Smooth muscle cell (in vitro differentiated cells): ENCODE measurements at regions not wholly inside any gene's neighbourhood (a gene's known extent, or its start where the extent isn't known, plus 50 kb on each side); places are given as distances from the start of the nearest gene placed in this dataset.

Experiments
- DNase-seq: peaks from one replicate; lab custom pipeline; 2025; ENCODE audit not compliant: unreplicated experiment; lab: John Stamatoyannopoulos, UW
- H2AFZ ChIP-seq: fragments of 200-600 bp; sonication (generic); 2 replicates; pipeline ENCODE4 v1.6.0; 2016; ENCODE audit warnings: antibody characterized with exemption, low read depth, mild to moderate bottlenecking
- H3F3A ChIP-seq: fragments of 200-600 bp; sonication (generic); 2 replicates; pipeline ENCODE4 v1.6.0; 2017; ENCODE audit warnings: antibody characterized with exemption, low read depth
- H3K27ac ChIP-seq: fragments of 200-600 bp; sonication (generic); 2 replicates; pipeline ENCODE4 v1.5.1; 2016; ENCODE audit warnings: low read depth, mild to moderate bottlenecking
- H3K27me3 ChIP-seq: fragments of 200-600 bp; sonication (generic); 2 replicates; pipeline ENCODE4 v1.6.1; 2016; ENCODE audit warnings: low read depth, mild to moderate bottlenecking
- H3K36me3 ChIP-seq: fragments of 200-600 bp; sonication (generic); 2 replicates; pipeline ENCODE4 v1.5.1; 2016; ENCODE audit warnings: low read depth
- H3K4me1 ChIP-seq: fragments of 200-600 bp; sonication (generic); 2 replicates; pipeline ENCODE4 v1.5.1; 2016; ENCODE audit warnings: low read depth
- H3K4me2 ChIP-seq: fragments of 200-600 bp; sonication (generic); 2 replicates; pipeline ENCODE4 v1.6.0; 2016; ENCODE audit warnings: mild to moderate bottlenecking
- H3K4me3 ChIP-seq: fragments of 200-600 bp; sonication (generic); 2 replicates; pipeline ENCODE4 v1.5.1; 2016; ENCODE audit warnings: mild to moderate bottlenecking
- H3K79me2 ChIP-seq: fragments of 200-600 bp; sonication (generic); 2 replicates; pipeline ENCODE4 v1.6.0; 2016; ENCODE audit warnings: low read depth, mild to moderate bottlenecking
- H3K9ac ChIP-seq: fragments of 200-600 bp; sonication (generic); 2 replicates; pipeline ENCODE4 v1.6.0; 2016; ENCODE audit warnings: low read depth
- H3K9me3 ChIP-seq: fragments of 200-600 bp; sonication (generic); replicated peaks from 2 replicates; pipeline ENCODE4 v1.5.1; 2016; ENCODE audit warnings: low read depth
- H4K20me1 ChIP-seq: fragments of 200-600 bp; sonication (generic); 2 replicates; pipeline ENCODE4 v1.6.0; 2016; ENCODE audit warnings: low read depth
- WGBS: methylation state at CpG from one replicate; pipeline ENCODE4 v1.1.7; 2016; ENCODE audit warnings: low lambda C conversion rate; 5-methylcytosine and 5-hydroxymethylcytosine counted together
- TF ChIP-seq, protein P1 (sequence below): fragments of 200-600 bp; sonication (generic); IDR thresholded peaks from 2 replicates; pipeline ENCODE4 v1.5.1; 2017; ENCODE audit warnings: borderline replicate concordance, mild to moderate bottlenecking, antibody characterized with exemption; ENCODE audit not compliant: insufficient read depth, poor library complexity, severe bottlenecking

DNA sequence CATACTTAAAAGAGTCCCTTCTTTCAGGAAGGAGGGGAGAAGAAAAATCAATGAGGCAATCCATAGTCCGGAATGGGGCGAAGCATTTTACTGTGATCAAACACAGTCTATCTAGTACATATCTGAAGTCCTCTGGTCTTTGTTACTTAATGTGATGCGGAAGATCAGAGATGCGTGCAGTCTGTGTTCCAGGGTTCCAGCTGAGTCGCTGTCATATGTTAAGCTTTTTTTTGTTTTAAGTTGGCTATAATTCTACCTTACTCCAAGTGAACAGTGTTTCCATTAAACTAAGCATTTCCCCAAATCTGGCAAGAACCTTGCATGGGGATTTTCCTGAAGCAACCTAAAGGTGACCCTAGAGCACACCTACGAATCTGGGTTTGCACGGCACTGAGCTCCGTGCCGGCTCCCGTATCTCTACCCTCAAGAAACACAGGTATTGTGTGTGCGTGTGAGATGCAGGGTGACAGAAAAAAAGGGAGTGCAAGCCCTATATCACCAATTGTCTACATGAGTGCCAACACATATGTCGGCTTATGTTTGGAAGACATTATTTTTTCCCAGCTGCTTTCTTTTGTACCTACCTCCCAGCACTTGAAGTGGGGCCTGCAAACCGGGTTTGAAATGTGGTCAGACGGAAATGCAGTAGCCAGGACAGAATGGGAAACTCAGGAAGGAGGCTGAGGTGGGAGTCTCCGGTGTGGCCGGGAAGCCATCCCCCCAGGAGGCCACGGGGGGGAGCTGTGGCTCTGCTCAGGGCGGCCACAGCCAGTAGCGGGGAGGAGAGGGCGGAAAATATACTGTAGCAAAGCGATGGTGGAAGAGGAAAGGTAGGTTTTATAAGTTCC, 435.8 kb upstream of the MGMT start:
- peak; percentile 9 for DNase-seq
- Histone ChIP-seq H3K27ac (no peak overlapping the region), H3K9me3 (no peaks in the 10 kb centered on the region), H2AFZ (no peak overlapping the region), H4K20me1 (no peaks in the 10 kb centered on the region), H3K4me1 (no peaks in the 10 kb centered on the region), H3F3A (no peaks in the 10 kb centered on the region), H3K79me2 (no peaks in the 10 kb centered on the region), H3K4me3 (no peak overlapping the region), H3K36me3 (no peaks in the 10 kb centered on the region), H3K4me2 (no peak overlapping the region), H3K27me3 (peaks cover 22% of the 10 kb centered on the region), H3K9ac (no peak overlapping the region)
- 51% methylated on average over 20 of the region's 21 CpGs for WGBS
- TF ChIP-seq, protein P1, sequence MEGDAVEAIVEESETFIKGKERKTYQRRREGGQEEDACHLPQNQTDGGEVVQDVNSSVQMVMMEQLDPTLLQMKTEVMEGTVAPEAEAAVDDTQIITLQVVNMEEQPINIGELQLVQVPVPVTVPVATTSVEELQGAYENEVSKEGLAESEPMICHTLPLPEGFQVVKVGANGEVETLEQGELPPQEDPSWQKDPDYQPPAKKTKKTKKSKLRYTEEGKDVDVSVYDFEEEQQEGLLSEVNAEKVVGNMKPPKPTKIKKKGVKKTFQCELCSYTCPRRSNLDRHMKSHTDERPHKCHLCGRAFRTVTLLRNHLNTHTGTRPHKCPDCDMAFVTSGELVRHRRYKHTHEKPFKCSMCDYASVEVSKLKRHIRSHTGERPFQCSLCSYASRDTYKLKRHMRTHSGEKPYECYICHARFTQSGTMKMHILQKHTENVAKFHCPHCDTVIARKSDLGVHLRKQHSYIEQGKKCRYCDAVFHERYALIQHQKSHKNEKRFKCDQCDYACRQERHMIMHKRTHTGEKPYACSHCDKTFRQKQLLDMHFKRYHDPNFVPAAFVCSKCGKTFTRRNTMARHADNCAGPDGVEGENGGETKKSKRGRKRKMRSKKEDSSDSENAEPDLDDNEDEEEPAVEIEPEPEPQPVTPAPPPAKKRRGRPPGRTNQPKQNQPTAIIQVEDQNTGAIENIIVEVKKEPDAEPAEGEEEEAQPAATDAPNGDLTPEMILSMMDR = peak; percentile 96

DNA sequence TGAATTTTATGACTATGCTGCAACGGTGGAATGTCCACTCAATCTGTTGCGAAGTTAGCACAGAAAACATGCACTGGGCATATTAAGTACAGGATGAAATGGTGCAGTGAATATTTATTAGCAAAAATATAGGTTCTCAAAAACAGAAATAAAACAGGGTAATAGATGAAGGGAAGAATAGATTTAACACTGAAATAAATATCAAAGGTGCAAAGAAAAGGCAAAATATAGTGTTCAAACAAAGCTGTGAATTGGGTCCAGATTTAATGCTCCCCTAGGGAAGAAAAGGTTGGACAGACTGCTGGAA, 435.2 kb upstream of the MGMT start:
- H3K4me2 ChIP-seq = no peak overlapping the region
- DNase-seq = no peak
- 0% methylated on average over 2 of the region's 2 CpGs for WGBS
- no peaks in the 10 kb centered on the region for H3K4me1 ChIP-seq
- no peaks in the 10 kb centered on the region for H3F3A ChIP-seq
- H3K36me3 ChIP-seq = no peaks in the 10 kb centered on the region
- H3K79me2 ChIP-seq = no peaks in the 10 kb centered on the region
- no peaks in the 10 kb centered on the region for H3K9me3 ChIP-seq
- no peak overlapping the region for H3K4me3 ChIP-seq
- no peaks in the 10 kb centered on the region for H4K20me1 ChIP-seq
- peaks cover 22% of the 10 kb centered on the region for H3K27me3 ChIP-seq
- no peak overlapping the region for H3K27ac ChIP-seq
- no peak overlapping the region for H2AFZ ChIP-seq
- TF ChIP-seq, protein P1 = no peak
- no peak overlapping the region for H3K9ac ChIP-seq

DNA sequence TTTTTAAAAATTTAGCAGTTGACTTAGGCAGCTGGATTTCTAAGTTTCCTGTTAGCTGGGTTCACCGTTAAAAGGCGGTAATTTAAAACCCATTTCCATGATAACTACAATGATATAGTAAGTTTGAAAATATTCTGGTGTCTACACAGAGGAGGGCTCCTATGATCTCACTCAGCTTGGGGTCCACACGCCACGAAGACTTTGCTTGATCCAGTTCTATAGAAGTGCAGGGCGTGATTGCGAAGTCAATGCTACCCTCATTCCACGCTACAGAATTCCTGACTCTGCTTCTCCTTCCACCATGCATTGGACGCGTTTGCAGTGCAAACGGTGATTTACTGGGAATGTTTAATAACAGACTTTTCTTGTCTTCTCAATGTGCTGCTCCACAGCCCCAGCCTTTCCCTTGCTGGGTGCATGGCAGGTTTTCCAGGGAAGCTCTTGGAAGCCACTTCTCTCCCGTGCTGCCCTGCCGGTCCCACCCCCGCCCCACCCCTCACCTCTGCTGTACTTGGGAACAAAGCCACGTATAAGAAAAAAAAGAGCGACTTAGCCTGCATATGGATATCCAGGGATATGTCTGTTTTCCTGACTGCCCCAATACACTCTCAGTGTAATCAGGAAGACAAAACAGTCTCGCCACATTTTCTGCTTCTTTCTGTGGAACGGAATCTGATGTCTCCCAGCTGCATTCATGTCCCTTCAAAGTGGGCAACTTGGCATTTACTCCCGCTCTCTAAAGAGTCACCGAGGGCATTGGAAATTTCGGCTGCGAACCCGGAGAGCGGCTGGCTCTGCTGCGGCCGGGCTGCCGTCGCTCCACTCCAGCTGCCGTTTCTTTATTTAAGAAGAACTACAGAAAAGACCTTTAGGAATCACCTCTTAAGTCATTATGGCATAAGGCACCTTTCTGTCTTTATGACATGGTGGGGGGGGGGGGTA, 434.4 kb upstream of the MGMT start:
- no peak overlapping the region for H3K4me2 ChIP-seq
- H3K9ac ChIP-seq = no peak overlapping the region
- no peaks in the 10 kb centered on the region for H3K9me3 ChIP-seq
- H3K27ac ChIP-seq = no peak overlapping the region
- H3F3A ChIP-seq = no peaks in the 10 kb centered on the region
- no peaks in the 10 kb centered on the region for H3K36me3 ChIP-seq
- TF ChIP-seq, protein P1 = no peak
- no peak for DNase-seq
- peaks cover 22% of the 10 kb centered on the region for H3K27me3 ChIP-seq
- no peak overlapping the region for H3K4me3 ChIP-seq
- no peak overlapping the region for H2AFZ ChIP-seq
- no peaks in the 10 kb centered on the region for H3K4me1 ChIP-seq
- no peaks in the 10 kb centered on the region for H4K20me1 ChIP-seq
- H3K79me2 ChIP-seq = no peaks in the 10 kb centered on the region
- WGBS = 77% methylated on average over 27 of the region's 28 CpGs
